GM12878 (cell line): ENCODE measurements at regions not wholly inside any gene's neighbourhood (a gene's known extent, or its start where the extent isn't known, plus 50 kb on each side); places are given as distances from the start of the nearest gene placed in this dataset.

Source experiments
- ATAC-seq: fragments of 200-7000 bp; cut with Tn5 transposase; 3 replicates; pipeline ENCODE4 v1.9.1; 2020; ENCODE audit warnings: mild to moderate bottlenecking, moderate library complexity
- BruUV-seq: library from RNA; stranded (reverse); fragments of 400-500 nt; replicated peaks from 2 replicates; lab custom pipeline; 2021; lab: Mats Ljungman, UMichigan
- CTCF ChIA-PET: fragments of 300-600 bp; sonication (Branson Sonifier 250); formaldehyde crosslinking; extraction: SDS; loops from one replicate; lab custom pipeline; 2021; ENCODE audit warnings: inconsistent platforms; lab: Yijun Ruan, JAX
- POLR2A ChIA-PET: fragments of 350-600 bp; formaldehyde crosslinking; extraction: SDS; loops from one replicate; lab custom pipeline; 2021; ENCODE audit warnings: inconsistent platforms; lab: Charles Lee
- RAD21 ChIA-PET: fragments of 300-600 bp; sonication (Branson Sonifier 250); formaldehyde crosslinking; loops from one replicate; lab custom pipeline; 2023; ENCODE audit warnings: antibody characterized with exemption; ENCODE audit not compliant: unreplicated experiment; lab: Charles Lee
- SMC1A ChIA-PET: fragments of 300-600 bp; sonication (Branson Sonifier 250); formaldehyde crosslinking; loops from one replicate; lab custom pipeline; 2023; ENCODE audit not compliant: unreplicated experiment, uncharacterized antibody; lab: Charles Lee
- DNase-seq: peaks from one replicate; pipeline ENCODE4 v3.0.0-alpha.2; 2011; ENCODE audit warnings: low read depth, low spot score
- FAIRE-seq: peaks from 3 replicates; lab custom pipeline; 2011; peaks lifted over from hg19 to GRCh38; lab: Jason Lieb, UNC
- H2AFZ ChIP-seq: 2 replicates; pipeline ENCODE4 v1.6.0; 2011; ENCODE audit warnings: low read depth, low read length, control low read depth; ENCODE audit not compliant: control insufficient read depth
- H3K27ac ChIP-seq: 2 replicates; pipeline ENCODE4 v1.5.1; 2011; ENCODE audit warnings: control low read depth; ENCODE audit not compliant: control insufficient read depth, insufficient read depth
- H3K27me3 ChIP-seq, 2 experiments: replicated peaks in 1 of 2; 2 replicates each; pipeline versions ENCODE4 v1.6.0 to v1.6.1; 2011; ENCODE audit warnings: low read length in 1 of 2; ENCODE audit not compliant: control insufficient read depth in 2 of 2, insufficient read depth in 2 of 2
- H3K36me3 ChIP-seq, 2 experiments: 2 replicates each; pipeline ENCODE4 v1.5.1; 2011; ENCODE audit warnings: low read length in 1 of 2; ENCODE audit not compliant: control insufficient read depth in 2 of 2, insufficient read depth in 2 of 2
- H3K4me1 ChIP-seq: 2 replicates; pipeline ENCODE4 v1.6.1; 2011; ENCODE audit warnings: mild to moderate bottlenecking, low read length, moderate library complexity, mixed read lengths; ENCODE audit not compliant: control insufficient read depth, insufficient read depth
- H3K4me2 ChIP-seq: 2 replicates; pipeline ENCODE4 v1.6.0; 2011; ENCODE audit warnings: control low read depth; ENCODE audit not compliant: control insufficient read depth, insufficient read depth
- H3K4me3 ChIP-seq: fragments of 200-600 bp; sonication (generic); 2 replicates; pipeline ENCODE4 v1.5.1; 2016
- H3K79me2 ChIP-seq: 2 replicates; pipeline ENCODE4 v1.6.0; 2011; ENCODE audit warnings: low read length; ENCODE audit not compliant: control insufficient read depth, insufficient read depth
- H3K9ac ChIP-seq: 2 replicates; pipeline ENCODE4 v1.8.0; 2011; ENCODE audit warnings: low read length, control low read depth, mixed read lengths; ENCODE audit not compliant: control insufficient read depth, insufficient read depth
- H3K9me3 ChIP-seq: replicated peaks from 3 replicates; pipeline ENCODE4 v1.5.1; 2011; ENCODE audit warnings: mild to moderate bottlenecking, low read length; ENCODE audit not compliant: control insufficient read depth, insufficient read depth
- H4K20me1 ChIP-seq: 2 replicates; pipeline ENCODE4 v1.6.0; 2011; ENCODE audit not compliant: control insufficient read depth, insufficient read depth
- CREM ChIP-seq: IDR thresholded peaks from 2 replicates; pipeline ENCODE4 v1.6.1; 2014; ENCODE audit warnings: antibody characterized with exemption, low read depth
- ETV6 ChIP-seq, 2 experiments: fragments of 450-650 bp in 1 of 2; IDR thresholded peaks in 1 of 2; conservative IDR thresholded peaks in 1 of 2; 2 replicates each; pipeline ENCODE4 v1.6.1; 2014; ENCODE audit warnings: antibody characterized with exemption in 1 of 2, borderline replicate concordance in 1 of 2, low read depth in 1 of 2, mild to moderate bottlenecking in 1 of 2, moderate library complexity in 1 of 2
- FOXK2 ChIP-seq: fragments of 450-650 bp; IDR thresholded peaks from 2 replicates; pipeline ENCODE4 v1.6.1; 2017; ENCODE audit warnings: mild to moderate bottlenecking, moderate library complexity
- ZZZ3 ChIP-seq: IDR thresholded peaks from 2 replicates; pipeline ENCODE4 v1.6.1; 2011; ENCODE audit warnings: low read depth; ENCODE audit not compliant: control insufficient read depth, insufficient read length
- WGBS: methylation state at CpG from one replicate; pipeline ENCODE4 v1.1.6; 2016; ENCODE audit warnings: low lambda C conversion rate; ENCODE audit not compliant: insufficient replicate concordance, insufficient coverage; ENCODE audit errors: missing lambda C conversion rate; 5-methylcytosine and 5-hydroxymethylcytosine counted together
- in situ Hi-C: fragments of 300-500 bp; cut with MboI; formaldehyde crosslinking; loops from 9 replicates; pipeline ENCODE4 v1.14.3; 2018; ENCODE audit warnings: mixed read lengths
- intact Hi-C: fragments of 100-400 bp; cut with micrococcal nuclease; formaldehyde crosslinking; loops from one replicate; pipeline ENCODE4 v1.14.2; 2022; ENCODE audit not compliant: unreplicated experiment
- TF ChIP-seq, protein P1 (sequence below): IDR thresholded peaks from 2 replicates; pipeline ENCODE4 v1.6.1; 2011; ENCODE audit warnings: mild to moderate bottlenecking, low read depth, low read length, moderate library complexity; ENCODE audit not compliant: insufficient replicate concordance
- TF ChIP-seq, protein P2 (sequence below): fragments of 450-650 bp; IDR thresholded peaks from 2 replicates; pipeline ENCODE4 v1.6.1; 2018; ENCODE audit warnings: mild to moderate bottlenecking, low read depth, moderate library complexity; ENCODE audit not compliant: partially characterized antibody

DNA sequence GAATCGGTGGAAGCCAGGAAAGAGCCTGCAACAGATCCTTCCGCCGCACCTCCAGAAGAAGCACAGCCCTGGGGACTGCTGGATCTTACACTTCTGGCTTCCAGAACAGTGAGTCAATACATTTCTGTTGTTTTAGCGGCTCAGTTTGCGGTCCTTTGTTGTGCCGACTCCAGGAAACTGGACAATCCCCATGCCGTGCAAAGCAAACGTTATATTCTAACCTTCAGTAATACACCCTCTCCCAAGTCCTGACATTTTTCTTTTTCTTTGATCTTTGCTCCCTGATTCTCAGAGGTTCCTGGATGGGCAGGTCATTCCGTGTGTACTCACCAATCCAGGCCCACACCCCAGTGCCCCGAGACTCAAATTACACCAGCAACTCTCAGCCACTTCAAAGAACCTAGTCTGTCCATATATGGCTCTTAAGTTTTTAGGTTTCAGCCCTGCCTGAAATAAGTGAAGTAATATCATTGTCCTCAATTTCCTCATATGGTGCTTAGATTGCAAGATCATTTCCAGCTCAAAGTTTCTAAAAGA is 387.1 kb upstream of the SGCG start:
- no peak overlapping the region for H3K4me2 ChIP-seq
- CTCF ChIA-PET = interaction anchor here (0.6 to 2.9 kb wide), 3 partner anchors 72 to 1156 kb away, joined by 3 to 28 read pairs (median 3); no protein-coding TSS in a partner anchor

More for the DNA sequence above, 387.1 kb upstream of the SGCG start:
- ChIA-PET RAD21 (interaction anchor here (1.3 to 1.4 kb wide), 2 partner anchors 9 to 227 kb away, joined by 3 read pairs; no protein-coding TSS in a partner anchor), SMC1A (interaction anchor here (1.3 kb wide), 1 partner anchor 9 kb away, joined by 4 read pairs; no protein-coding TSS in a partner anchor), POLR2A (no interaction called here)
- intact Hi-C loops (loop anchor here (10.0 kb wide), 1 partner anchor 1499 kb away; no protein-coding TSS in a partner anchor), in situ Hi-C loops (loop anchor here (25.0 kb wide), 4 partner anchors 1156 to 1856 kb away; no protein-coding TSS in a partner anchor)
- no peaks in the 10 kb centered on the region for H3K27me3 ChIP-seq
- no TSS peak for BruUV-seq
- no peaks in the 10 kb centered on the region for H3K9me3 ChIP-seq
- H3K9ac ChIP-seq = no peak overlapping the region
- H3K27ac ChIP-seq = no peak overlapping the region
- H4K20me1 ChIP-seq = no peaks in the 10 kb centered on the region
- H2AFZ ChIP-seq = no peak overlapping the region
- H3K4me1 ChIP-seq = no peaks in the 10 kb centered on the region
- WGBS = 71% methylated on average over 10 of the region's 10 CpGs
- FAIRE-seq = no peak
- no peak for ATAC-seq
- H3K79me2 ChIP-seq = no peaks in the 10 kb centered on the region
- no peak for DNase-seq
- H3K36me3 ChIP-seq = no peaks in the 10 kb centered on the region
- TF ChIP-seq, protein P1, sequence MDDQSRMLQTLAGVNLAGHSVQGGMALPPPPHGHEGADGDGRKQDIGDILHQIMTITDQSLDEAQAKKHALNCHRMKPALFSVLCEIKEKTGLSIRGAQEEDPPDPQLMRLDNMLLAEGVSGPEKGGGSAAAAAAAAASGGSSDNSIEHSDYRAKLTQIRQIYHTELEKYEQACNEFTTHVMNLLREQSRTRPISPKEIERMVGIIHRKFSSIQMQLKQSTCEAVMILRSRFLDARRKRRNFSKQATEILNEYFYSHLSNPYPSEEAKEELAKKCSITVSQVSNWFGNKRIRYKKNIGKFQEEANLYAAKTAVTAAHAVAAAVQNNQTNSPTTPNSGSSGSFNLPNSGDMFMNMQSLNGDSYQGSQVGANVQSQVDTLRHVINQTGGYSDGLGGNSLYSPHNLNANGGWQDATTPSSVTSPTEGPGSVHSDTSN = no peak
- TF ChIP-seq ETV6 (conservative IDR thresholded peaks at IDR 0.05 in 1 of 2, IDR thresholded peaks at IDR 0.05 in 1 of 2; ENCODE audit: borderline replicate concordance in 1 of 2, low read depth in 1 of 2) = no peak
- TF ChIP-seq ZZZ3 = no peak
- TF ChIP-seq, protein P2, sequence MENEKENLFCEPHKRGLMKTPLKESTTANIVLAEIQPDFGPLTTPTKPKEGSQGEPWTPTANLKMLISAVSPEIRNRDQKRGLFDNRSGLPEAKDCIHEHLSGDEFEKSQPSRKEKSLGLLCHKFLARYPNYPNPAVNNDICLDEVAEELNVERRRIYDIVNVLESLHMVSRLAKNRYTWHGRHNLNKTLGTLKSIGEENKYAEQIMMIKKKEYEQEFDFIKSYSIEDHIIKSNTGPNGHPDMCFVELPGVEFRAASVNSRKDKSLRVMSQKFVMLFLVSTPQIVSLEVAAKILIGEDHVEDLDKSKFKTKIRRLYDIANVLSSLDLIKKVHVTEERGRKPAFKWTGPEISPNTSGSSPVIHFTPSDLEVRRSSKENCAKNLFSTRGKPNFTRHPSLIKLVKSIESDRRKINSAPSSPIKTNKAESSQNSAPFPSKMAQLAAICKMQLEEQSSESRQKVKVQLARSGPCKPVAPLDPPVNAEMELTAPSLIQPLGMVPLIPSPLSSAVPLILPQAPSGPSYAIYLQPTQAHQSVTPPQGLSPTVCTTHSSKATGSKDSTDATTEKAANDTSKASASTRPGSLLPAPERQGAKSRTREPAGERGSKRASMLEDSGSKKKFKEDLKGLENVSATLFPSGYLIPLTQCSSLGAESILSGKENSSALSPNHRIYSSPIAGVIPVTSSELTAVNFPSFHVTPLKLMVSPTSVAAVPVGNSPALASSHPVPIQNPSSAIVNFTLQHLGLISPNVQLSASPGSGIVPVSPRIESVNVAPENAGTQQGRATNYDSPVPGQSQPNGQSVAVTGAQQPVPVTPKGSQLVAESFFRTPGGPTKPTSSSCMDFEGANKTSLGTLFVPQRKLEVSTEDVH = no peak
- no peak for TF ChIP-seq CREM
- no peak for TF ChIP-seq FOXK2
- H3K4me3 ChIP-seq = no peak overlapping the region
